ENCODE measurements at regions not wholly inside any gene's neighbourhood (a gene's known extent, or its start where the extent isn't known, plus 50 kb on each side); places are given as distances from the start of the nearest gene placed in this dataset.
"Not testable (repeated sequence)": the region's sequence is repeated elsewhere in the genome, so short reads cannot be mapped to it uniquely, and the experiment has no call there.

DNA sequence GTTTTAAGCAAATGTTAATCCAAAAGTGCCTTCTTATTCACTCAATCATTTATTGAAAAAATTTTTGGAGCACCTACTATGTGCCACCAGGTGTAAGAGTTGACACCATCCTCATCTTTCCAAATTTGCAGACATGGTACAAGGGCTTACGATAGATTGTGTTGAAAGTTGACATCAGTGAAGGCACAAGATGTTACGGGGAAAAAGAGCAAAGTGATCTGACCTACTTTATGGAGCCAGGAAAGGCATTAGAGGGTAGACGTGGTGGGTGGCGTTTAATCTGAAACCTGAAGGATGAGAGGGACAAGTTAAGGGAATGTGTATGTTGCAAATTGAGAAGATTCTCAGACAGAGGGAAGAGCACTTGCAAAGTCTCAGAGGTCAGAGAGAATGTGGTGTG lies 167.8 kb upstream of the HAND2 start:
- DNase-seq, result no peak

DNA sequence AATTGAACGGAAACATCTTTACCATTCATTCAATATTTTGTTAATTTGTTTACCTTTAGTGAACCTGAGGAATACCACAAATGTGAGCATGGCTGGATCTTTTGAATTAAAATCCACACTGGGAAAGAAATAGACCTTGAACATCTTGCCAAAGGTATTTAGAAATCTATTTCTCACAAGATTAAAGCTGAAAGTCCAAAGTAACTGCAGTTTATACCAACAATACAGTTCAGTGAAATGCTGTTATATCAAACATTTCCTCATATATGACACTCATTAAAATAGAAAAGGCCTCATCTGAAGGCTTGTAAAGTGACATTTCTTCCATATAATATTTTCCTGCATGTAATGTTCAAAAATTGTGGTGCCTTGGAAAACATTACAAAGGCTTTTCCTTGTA lies 166.5 kb upstream of the HAND2 start:
- no peak for DNase-seq

DNA sequence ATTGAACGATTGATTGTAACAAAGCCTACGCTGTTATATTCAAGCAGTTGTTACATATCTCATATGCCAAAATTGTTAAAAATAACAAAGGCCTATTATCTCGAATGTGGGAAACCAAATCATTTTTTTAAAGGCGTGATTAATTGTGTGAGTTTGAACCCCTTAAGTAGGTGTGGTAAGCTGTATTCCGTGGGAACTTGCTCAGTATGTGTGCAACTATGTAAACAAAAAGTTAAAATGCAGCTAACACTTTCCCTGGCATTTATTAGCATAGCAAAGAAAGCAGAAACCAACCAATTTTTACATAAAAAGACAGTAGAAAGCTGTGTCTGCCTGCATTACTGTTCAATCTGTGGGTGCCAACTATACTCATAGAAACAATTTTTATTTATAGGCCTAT lies 166.0 kb upstream of the HAND2 start:
- no peak for DNase-seq

DNA sequence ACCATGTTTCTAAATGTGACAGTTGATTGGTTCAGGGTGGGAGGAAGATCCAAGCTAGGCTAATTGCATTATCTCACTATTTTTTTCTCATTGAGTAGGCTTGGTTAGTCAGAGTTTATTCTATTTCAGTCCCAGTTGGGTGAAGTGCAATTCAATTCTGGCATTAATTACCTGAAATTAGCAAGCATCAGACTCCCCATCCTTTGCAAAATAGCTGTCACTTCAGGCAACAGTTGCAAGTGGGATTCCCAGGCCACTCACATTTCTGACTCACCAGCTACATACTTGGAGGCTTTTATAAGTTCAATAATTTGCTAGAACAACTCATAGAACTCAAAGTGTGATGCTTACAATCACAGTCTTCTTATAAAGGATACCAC lies 155.8 kb upstream of the HAND2 start:
- no peak for DNase-seq

DNA sequence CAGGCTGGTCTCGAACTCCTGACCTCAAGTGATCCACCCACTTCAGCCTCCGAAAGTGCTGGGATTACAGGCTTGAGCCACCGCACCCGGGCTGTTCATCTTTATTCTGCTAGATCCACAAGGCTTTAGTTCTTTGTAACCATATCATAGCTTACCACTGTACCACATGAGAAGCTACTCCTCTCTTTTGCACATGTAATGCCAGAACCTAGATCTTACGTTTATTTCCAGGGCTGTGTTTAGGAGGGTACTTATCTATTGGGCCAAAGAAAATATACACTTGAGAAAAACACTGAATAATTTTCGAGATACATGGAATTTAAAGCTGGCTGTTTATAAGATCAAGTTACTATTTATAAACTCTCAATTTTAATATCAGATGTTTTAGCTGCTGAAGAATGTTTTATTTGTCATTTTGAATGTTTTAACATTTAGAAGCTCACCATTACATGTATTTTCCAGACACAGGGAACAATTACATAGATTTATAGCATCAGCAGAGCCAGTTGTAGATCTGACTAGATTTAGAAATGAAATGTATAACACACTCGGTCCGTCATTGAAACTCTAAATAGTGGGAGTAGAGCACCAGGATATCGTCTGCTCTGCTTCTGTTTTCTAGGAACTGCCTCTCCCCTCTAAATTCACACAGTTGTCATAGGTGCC lies 155.3 kb upstream of the HAND2 start:
- DNase-seq, result no peak

DNA sequence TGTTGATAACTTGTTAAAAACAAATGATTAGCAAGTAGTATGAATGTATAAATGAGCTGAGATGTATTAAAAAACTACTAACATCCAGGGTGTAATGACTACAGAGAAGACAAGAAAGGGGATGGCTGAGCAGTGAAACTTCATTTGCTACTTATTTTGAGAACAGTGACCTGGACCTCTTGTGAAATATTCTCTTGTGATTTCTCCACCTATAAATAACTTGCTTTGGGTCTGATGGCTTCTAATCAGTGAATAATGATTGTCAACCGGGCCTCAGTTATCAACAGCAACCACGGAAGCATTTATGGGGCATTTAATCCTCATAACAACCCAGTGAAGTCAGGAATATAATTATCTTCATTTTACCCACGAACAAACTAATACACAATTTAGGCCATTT lies 154.2 kb upstream of the HAND2 start:
- no peak for DNase-seq

DNA sequence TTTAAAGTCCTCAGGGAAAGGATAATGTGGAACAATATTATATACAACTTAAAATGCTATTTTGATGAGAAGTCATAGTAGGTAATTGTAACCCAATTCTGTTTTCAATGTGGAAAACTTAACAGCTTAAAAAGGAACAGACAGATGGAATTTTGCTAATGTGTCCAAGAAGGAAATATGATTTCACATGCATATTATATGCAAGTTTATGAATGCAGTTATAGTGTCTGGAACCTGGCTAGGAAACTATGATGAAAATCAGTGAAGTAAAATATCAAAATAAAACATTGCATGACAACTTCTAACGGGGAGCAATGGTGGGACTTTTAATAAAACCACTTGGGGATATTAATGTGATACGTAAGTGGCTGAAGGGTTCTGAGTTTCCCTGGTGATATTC lies 152.6 kb upstream of the HAND2 start:
- no peak for DNase-seq

DNA sequence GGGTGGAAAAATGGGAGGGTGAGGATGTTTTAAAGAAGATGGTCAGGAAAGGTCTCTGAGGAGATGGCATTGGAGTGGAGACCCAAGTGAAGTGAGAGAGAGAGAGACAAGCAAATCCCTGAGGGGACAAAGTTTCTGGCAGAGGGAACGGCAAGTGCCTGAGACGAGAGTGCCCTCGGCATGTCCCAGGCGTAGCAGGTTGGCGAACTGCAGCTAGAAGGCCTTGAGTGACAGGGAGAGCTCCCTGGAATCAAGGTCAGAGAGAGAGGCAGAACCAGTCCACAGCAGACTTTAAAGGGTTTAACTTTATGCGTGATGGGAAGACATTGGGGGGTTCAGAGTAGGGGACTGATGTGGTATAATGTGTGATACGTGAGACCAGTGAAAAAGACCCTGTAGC lies 150.2 kb upstream of the HAND2 start:
- DNase-seq, result no peak

DNA sequence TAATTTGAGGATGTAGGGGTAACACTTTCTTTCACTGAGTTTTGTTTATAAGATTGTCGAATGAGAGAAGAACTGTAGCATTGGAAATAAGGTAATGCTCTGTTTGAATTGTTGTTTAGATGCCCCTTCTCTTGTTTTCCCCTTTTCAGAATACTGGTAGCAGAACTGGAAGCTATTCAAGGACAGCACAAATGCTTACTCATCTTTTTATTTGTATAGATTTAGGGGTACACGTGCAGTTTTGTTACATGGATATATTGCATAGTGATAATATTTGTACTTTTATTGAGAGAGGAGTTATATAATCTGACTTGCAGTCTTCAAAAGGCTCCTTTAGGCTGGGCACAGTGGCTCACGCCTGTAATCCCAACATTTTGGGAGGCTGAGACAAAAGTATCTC lies 145.4 kb upstream of the HAND2 start:
- DNase-seq, result no peak

DNA sequence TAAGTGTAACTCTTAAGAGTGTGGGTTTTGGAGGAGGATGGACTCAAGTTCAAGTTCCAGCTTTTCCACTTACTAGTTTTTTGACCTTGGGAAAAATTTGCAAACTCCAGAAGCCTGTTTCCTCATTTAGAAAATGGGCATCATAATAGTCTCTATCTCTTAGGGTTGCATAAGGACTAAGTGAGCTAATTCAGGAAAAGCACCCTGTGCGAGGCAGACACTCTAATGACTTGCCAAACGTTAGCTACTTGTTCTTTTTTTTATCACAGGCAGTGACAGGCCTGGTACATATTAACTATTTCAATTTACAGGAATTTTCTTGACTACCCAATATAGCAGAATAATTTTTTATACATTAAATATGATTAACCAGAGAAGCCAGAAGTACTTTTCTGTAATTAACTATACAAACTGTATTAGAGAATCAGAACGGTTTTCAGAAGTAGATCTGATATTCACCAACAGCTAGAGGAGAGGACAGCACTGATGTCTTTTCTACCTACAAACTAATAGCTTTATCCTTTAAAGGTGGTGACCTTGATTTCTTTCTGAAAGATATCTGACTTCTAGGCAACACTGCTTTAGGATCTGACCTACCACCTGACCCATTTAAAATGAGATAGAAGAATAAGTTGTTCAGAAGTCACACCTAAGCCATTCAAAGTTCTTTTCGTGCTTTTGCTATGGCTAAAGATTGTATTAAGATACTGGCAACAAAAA lies 139.6 kb upstream of the HAND2 start:
- DNase-seq, result no peak

DNA sequence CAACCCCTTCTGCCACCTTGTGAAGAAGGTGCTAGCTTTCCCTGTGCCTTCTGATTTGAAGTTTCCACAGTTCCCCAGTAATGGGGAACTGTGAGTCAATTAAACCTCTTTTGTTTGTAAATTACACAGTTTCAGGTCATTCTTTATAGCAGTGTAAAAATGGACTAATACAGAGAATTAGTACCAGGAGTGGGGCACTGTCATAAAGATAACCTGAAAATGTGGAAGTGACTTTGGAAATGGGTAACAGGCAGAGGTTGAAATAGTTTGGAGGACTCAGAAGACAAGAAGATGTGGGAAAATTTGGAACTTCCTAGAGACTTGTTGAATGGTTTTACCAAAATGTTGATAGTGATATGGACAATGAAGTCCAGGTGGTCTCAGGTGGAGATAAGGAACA lies 131.0 kb upstream of the HAND2 start:
- DNase-seq, result no peak

DNA sequence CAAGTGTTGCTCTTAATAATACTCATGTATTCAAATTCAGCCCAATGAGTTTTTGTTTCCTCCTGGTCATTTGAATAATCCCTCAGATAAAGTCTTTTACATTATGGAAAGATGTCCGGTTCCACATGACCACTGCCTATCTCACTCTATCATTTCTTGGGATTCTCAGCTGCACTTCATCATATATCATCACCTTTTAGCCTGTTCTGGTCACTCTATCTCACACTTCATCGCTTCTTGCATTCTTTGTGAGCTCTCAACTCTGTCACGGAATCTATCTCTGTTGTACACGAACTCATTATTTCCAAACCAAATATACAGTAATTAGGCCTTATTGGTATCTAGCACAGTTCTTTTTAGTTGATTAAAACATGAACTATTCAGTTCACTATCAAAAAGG lies 126.9 kb upstream of the HAND2 start:
- no peak for DNase-seq

DNA sequence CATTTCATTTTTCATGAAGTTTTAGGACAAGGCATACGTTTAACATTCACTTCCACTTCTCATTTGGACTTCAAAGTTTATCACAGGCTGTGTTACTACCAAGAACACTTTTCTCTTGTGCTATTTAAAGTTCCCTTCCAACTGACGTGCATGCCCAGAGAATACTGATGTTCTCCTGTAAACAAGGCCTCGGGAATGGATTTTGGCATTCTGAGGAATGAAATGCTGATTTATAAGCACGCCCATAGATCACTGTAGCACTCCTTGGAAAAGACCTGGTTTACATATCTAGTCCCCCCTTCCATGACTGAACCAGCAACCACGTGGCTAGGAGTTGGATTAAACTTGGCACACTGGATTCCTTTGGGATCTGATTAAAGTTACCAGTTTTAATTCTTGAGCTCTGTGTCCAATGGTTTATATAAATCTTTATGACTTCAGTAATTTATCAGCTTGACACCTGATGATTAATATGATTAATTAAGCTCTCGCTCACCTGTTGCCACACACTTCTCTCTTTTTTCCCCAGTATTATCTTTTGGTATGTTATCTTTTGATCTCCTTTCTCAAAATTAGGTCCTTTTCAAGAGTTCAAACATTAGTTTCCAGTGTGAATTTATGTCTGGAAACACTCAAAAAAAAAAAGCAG lies 122.4 kb upstream of the HAND2 start:
- DNase-seq, result no peak

DNA sequence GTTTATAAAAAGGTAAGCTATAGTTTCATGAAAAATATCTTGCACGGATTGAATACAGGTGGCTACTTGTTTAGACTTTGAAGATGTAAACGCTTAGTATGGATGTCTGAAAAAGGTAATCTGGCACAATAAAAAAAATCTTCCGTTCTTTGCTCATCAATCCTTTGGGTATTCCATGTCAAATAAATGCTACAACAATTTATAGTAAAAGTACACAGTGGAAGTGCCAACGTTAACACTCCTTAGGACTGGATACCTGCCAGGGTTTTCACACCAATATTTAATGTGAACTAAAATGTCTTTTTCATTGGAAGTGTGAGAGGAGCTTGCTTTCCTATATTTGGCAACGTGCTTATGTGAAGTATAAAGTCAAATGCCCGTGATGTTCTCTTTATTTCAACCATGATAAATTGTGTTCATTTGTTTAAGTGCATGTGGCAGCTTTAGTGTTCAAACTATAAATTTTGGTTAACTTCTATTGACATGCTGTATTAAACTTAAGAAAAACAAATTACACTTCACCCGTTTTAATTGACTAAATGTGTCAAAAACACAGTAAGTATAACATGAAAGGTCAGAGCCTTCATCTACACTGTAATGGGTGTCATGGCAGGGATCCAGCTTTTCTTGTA lies 121.7 kb upstream of the HAND2 start:
- no peak for DNase-seq

DNA sequence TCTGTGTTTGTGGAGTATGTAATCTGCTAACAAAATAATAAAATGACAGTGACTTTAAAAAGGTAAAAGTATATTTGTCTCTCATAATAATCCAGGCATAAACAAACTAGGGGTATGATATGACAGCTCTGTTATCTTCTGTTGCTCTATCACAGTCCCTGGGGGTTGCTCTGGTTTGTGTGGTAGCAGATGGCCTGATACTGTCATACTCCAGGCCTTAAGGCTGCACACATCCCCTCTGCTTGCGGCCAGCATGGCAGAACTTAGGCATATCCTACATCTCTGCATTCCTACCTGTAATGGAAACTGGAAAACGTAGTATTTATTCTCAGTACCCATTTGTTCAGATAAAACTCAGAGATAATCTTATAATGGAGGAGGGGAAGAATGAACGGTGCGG lies 117.9 kb upstream of the HAND2 start:
- no peak for DNase-seq

DNA sequence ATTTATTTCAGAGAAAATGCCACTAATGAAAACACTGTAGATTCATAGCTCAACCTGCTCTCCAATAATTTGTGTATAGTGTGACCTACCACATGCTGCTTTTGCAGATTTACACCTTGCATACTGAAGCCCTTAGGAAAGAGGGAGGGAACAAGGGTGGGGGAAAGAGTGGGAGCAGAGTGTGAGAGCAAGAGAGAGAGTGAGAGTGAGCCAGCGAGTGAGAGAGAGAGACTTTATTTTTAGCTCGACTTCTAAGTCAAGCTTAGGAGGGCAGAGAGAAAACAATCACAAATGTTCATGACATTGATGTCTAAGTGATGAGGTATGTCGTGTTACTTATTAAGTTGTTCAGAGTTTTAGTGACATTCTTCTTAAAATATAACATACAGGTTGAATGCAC lies 112.5 kb upstream of the HAND2 start:
- no peak for DNase-seq

DNA sequence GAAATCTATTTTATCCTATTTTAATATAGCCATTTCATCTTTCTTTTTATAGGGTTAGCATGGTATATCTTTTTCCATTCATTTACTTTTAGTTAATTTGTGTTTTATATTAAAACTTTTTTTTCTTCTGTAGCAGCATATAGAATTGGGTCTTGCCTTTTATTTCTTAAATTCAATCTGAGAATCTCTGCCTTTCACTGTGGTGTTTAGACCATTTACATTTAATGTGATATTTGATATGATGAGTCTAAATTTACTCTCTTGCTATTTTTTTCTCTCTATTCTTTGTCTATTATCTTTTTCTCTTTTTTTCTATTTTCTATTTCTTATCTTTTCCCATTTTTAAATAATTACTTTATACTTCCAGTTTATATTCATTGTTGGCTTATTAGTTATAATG lies 105.4 kb upstream of the HAND2 start:
- DNase-seq, result no peak

DNA sequence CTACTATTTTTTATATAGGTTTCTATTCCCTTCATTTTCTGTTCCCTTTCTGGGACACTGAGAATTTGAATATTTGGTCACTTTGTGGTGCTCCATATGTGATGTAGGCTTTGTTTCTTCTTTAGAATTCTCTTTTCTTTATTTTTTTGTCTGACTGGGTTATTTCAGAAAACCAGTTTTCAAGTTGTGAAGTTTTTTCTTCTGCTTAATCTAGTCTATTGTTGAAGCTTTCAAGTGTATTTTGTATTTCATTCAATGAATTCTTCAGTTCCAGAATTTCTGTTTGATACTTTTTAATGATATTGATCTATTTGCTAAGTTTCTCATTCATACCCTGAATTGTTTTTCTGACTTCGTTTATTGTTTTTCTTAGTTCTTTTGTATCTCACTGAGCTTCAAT lies 96.2 kb upstream of the HAND2 start:
- no peak for DNase-seq

DNA sequence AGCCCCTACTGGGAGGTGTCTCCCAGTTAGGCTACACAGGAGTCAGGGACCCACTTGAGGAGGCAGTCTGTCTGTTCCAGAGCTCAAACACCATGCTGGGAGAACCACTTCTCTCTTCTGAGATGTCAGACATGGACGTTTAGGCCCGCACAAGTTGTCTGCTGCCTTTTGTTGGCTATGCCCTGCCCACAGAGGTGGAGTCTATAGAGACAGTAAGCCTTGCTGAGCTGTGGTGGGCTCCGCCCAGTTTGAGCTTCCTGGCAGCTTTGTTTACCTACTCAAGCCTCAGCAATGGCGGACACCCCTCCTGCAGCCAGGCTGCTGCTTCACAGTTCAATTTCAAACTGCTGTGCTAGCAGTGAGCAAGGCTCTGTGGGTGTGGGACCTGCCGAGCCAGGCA lies 88.6 kb upstream of the HAND2 start:
- not testable (repeated sequence) for DNase-seq

DNA sequence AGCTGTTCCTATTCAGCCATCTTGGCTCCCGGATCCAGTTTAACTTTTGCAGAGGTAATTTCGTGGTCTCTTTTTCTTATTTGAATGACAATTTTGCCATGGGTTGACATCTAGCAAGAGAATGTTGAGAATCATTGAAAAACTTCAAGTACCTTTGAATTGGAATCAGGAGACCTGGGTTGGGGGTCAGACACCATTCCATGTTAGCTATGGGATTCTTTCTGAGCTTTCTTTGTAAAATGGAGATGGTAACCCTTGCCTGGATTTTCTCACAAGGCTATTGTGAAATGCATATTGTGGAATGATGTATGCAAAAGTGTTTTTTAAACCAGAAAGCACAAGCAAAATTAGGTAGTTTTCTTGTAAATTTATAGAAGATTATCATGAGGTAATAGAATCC lies 79.1 kb upstream of the HAND2 start:
- DNase-seq, result no peak

DNA sequence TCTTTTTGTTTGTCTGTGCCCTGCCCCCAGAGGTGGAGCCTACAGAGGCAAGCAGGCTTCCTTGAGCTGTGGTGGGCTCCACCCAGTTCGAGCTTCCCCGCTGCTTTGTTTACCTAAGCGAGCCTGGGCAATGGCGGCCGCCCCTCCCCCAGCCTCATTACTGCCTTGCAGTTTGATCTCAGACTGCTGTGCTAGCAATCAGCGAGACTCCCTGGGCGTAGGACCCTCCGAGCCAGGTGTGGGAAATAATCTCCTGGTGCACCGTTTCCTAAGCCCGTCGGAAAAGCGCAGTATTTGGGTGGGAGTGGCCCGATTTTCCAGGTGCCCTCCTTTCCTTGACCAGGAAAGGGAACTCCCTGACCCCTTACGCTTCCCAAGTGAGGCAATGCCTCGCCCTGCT lies 78.6 kb upstream of the HAND2 start:
- DNase-seq, result not testable (repeated sequence)

DNA sequence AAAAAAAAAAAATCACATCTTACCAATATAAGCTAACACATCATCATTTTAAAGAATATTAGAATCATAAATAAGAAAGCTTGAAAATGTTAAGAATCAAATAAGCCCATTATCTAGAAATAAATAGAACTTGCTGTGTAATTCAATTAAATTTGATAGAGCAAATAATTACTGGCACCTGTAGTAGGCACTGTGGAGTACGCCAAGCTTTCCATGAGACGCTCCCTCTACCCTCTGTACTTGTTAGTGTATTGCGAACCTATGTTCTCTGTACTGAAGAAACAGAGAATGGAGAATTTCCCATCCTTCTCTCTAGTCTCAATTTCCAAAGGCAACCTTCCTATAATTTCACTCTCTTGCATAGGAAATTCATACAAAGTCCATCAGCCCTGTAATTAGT lies 61.7 kb upstream of the HAND2 start:
- DNase-seq, result no peak

DNA sequence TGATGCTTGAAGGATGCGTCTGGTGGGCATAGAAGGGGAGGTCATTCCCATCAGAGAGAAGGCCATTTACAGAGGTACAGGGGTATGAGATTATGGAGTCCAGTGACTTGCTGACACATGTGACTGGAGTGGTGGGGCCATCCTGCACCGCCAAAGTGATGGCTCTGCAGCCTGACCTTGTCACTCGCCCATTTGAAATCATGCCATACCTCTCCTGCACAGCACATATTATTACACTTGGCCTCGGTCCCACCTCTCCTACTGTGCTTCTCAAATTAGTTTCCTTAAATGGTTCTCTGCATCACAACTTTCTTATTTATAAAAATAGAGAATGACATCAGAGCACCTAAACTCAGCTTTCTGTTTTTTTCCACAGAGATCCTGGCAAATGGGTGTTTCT lies 60.7 kb upstream of the HAND2 start:
- no peak for DNase-seq
